Left ventricle myocardium inferior (tissue), 1 donor: ENCODE measurements at regions not wholly inside any gene's neighbourhood (a gene's known extent, or its start where the extent isn't known, plus 50 kb on each side); places are given as distances from the start of the nearest gene placed in this dataset.

Experiments
- DNase-seq: peaks from one replicate; pipeline ENCODE4 v3.0.0-alpha.2; 2020
- H3K27ac ChIP-seq: fragments of 200-600 bp; replicated peaks from 2 replicates; pipeline ENCODE4 v1.8.0; 2021
- H3K27me3 ChIP-seq: fragments of 200-600 bp; 2 replicates; pipeline ENCODE4 v1.8.0; 2021; ENCODE audit warnings: low read depth
- H3K36me3 ChIP-seq: fragments of 200-600 bp; 2 replicates; pipeline ENCODE4 v1.8.0; 2021
- H3K4me1 ChIP-seq: fragments of 200-600 bp; 2 replicates; pipeline ENCODE4 v1.8.0; 2021
- H3K4me3 ChIP-seq: fragments of 200-600 bp; 2 replicates; pipeline ENCODE4 v1.8.0; 2021; ENCODE audit warnings: mild to moderate bottlenecking, moderate library complexity
- H3K9me3 ChIP-seq: fragments of 200-600 bp; replicated peaks from 2 replicates; pipeline ENCODE4 v1.8.0; 2021
- intact Hi-C: fragments of 100-400 bp; cut with micrococcal nuclease; formaldehyde crosslinking; loops from one replicate; pipeline ENCODE4 v1.11.0; 2022
- TF ChIP-seq, protein P1 (sequence below): fragments of 200-600 bp; IDR thresholded peaks from 2 replicates; pipeline ENCODE4 v1.8.0; 2021; ENCODE audit warnings: antibody characterized with exemption, mild to moderate bottlenecking, borderline replicate concordance
- donor health status: DM: no; HTN: yes; CAD: no; lungs with severe emphysema.

DNA sequence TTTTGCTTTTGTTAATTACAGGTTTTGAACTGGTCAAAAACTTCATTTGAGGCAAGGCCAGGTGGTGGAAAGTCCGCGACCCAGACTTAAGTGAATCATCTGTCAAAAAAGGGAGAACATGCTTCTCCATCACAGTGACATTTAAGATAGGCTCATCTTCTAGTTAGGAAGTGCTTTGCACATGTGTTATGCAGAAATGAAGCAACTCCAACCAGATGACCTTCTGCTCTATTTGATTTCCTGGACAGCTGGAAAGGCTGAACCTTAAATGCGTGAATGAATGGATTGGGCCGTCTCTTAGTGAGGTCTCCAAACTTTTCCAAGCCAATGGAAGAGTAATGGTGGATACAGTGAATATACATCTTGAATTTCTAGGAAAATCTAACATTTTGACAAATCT, 101.6 kb upstream of the FAM13C start:
- Histone ChIP-seq H3K27ac (no peak overlapping the region), H3K9me3 (peaks cover 7% of the 10 kb centered on the region), H3K27me3 (no peaks in the 10 kb centered on the region), H3K4me3 (no peak overlapping the region), H3K4me1 (no peaks in the 10 kb centered on the region), H3K36me3 (no peaks in the 10 kb centered on the region)
- TF ChIP-seq, protein P1, sequence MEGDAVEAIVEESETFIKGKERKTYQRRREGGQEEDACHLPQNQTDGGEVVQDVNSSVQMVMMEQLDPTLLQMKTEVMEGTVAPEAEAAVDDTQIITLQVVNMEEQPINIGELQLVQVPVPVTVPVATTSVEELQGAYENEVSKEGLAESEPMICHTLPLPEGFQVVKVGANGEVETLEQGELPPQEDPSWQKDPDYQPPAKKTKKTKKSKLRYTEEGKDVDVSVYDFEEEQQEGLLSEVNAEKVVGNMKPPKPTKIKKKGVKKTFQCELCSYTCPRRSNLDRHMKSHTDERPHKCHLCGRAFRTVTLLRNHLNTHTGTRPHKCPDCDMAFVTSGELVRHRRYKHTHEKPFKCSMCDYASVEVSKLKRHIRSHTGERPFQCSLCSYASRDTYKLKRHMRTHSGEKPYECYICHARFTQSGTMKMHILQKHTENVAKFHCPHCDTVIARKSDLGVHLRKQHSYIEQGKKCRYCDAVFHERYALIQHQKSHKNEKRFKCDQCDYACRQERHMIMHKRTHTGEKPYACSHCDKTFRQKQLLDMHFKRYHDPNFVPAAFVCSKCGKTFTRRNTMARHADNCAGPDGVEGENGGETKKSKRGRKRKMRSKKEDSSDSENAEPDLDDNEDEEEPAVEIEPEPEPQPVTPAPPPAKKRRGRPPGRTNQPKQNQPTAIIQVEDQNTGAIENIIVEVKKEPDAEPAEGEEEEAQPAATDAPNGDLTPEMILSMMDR: no peak
- intact Hi-C loops: no loop called here
- DNase-seq: no peak

DNA sequence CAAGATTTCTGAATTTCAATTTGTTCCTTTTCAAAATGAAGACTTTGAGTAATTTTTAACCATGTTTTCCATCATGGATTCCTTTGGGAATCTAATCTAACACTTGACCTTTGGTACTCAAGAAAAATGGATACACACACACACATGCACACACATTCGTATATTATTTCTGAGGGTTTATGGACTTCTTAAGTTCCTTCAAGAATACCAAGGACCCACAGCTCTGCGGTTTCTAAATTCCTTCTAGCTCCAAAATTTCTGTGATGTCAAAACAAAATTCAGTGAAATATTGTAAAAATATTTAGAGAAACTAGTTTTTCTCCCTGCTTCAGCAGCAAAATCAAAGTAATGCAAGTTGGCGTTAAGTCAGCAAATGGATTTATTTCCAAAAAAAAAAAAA, 98.3 kb upstream of the FAM13C start:
- TF ChIP-seq, protein P1: no peak
- H3K27me3 ChIP-seq: no peaks in the 10 kb centered on the region
- intact Hi-C loops: no loop called here
- no peak overlapping the region for H3K27ac ChIP-seq
- DNase-seq: no peak
- no peak overlapping the region for H3K4me3 ChIP-seq
- no peaks in the 10 kb centered on the region for H3K36me3 ChIP-seq
- H3K4me1 ChIP-seq: no peaks in the 10 kb centered on the region
- no peaks in the 10 kb centered on the region for H3K9me3 ChIP-seq

DNA sequence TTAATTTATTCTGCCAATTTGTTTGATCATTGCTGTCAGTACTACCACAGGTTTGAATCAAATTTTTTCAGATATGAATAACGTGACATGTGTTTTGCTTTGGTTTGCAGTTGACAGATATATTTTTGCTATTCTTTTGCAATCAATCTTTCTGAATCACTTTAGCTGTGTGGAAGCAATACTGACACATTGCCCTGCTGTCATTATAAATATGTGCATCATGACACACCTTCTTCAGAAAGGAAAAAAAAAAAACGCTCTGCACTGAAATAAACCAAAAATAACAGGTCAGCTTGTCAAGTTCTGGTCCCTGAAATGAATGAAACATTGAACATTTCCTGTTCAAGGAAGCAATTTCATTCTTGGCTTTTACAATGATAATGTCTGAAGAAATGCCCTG, 93.8 kb upstream of the FAM13C start:
- intact Hi-C loops: no loop called here
- no peak for DNase-seq
- H3K27ac ChIP-seq: no peak overlapping the region
- H3K9me3 ChIP-seq: no peaks in the 10 kb centered on the region
- TF ChIP-seq, protein P1: no peak
- H3K4me1 ChIP-seq: no peaks in the 10 kb centered on the region
- no peaks in the 10 kb centered on the region for H3K36me3 ChIP-seq
- no peak overlapping the region for H3K4me3 ChIP-seq
- H3K27me3 ChIP-seq: no peaks in the 10 kb centered on the region

GRCh38 chr10:59454171-59454919, 92.0 kb upstream of the FAM13C start:
- no peaks in the 10 kb centered on the region for H3K27me3 ChIP-seq
- intact Hi-C loops: no loop called here
- H3K27ac ChIP-seq: no peak overlapping the region
- TF ChIP-seq, protein P1: no peak
- no peak for DNase-seq
- no peaks in the 10 kb centered on the region for H3K4me1 ChIP-seq
- no peaks in the 10 kb centered on the region for H3K9me3 ChIP-seq
- H3K4me3 ChIP-seq: no peak overlapping the region
- no peaks in the 10 kb centered on the region for H3K36me3 ChIP-seq

DNA sequence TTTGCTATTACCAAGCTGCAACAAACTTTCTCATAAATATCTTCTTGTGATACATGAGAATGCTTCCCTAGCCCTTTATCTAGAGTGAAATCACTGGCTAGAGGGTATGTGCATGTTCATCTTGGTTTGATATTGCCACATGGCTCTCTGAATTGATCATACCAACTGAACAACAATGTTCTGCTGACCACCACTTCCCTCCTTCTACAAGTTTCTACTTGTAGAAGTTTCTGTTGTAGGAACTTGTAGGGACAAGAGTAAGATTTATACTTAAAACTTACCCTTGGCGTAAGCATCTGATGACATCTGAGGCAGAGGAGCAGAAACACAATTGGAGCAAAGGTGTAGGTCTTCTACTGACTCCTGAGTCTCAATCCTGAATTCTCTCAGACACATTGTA, 86.3 kb upstream of the FAM13C start:
- TF ChIP-seq, protein P1: no peak
- Histone ChIP-seq H3K4me3 (no peak overlapping the region), H3K27me3 (no peaks in the 10 kb centered on the region), H3K9me3 (peaks cover 5% of the 10 kb centered on the region), H3K4me1 (no peaks in the 10 kb centered on the region), H3K27ac (no peak overlapping the region), H3K36me3 (no peaks in the 10 kb centered on the region)
- DNase-seq: no peak
- intact Hi-C loops: no loop called here
